Pons (tissue), 1 donor: ENCODE measurements at regions not wholly inside any gene's neighbourhood (a gene's known extent, or its start where the extent isn't known, plus 50 kb on each side); places are given as distances from the start of the nearest gene placed in this dataset.

Source experiments
- DNase-seq: peaks from one replicate; pipeline ENCODE4 v3.0.0-alpha.2; 2016; ENCODE audit warnings: low spot score

DNA sequence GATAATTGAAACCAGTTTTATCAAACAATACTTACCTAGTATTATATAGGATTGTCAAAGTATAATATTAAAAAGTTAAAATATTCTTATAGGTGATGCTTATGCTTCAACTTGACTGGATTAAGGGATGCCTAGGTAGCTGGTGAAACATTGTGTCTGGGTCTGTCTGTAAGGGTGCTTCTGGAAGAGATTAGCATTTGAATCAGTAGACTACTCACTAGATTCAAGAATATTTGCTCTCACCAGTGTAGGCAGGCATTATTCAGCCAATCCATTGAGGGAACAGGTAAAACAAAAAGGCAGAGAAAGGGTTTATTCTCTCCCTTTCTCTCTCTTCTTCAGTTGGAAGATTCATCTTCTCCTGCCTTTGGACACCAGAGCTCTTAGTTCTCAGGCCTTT lies 486.8 kb upstream of the GOLIM4 start:
- DNase-seq = peak; percentile 3

DNA sequence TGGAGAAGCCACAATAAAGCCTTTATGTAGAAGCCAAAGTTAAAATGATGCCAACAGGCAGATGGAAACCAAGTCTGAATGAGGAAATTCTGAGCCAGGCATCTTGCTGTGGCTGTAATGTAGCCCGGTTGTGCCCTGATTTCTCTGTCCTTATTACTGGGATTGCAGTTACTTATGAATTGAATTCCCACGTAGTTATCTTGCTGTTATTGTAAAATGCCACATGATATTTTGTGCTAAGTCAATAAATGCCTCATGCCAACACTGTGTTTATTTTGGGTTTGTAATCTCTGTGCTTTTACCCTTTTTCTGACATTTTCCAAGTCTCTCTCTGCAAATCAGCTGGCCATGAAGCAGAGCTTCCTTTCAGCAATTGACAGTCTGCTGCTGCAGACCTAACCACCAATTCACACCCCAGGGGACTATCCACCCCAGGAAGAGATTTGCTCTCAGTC lies 486.1 kb upstream of the GOLIM4 start:
- DNase-seq = peak; percentile 93

DNA sequence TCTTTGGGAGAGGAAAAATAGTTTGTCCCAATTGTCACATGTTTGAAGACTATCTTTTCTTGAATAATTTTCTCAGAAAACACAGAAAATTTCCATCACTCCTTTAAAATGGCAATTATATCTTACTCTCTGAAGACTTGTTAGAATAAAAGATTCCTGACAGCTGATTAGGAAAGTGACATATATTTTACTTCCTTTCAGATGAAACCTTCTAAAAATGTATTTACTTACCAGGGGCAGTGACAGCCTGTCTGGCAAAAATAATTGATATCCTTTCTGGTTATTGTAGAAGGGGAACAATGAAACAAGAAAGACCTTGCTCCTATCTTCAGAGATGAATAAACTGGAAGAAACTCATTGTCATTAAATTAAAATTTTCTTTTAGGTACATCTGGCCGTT lies 483.3 kb upstream of the GOLIM4 start:
- DNase-seq = no peak

DNA sequence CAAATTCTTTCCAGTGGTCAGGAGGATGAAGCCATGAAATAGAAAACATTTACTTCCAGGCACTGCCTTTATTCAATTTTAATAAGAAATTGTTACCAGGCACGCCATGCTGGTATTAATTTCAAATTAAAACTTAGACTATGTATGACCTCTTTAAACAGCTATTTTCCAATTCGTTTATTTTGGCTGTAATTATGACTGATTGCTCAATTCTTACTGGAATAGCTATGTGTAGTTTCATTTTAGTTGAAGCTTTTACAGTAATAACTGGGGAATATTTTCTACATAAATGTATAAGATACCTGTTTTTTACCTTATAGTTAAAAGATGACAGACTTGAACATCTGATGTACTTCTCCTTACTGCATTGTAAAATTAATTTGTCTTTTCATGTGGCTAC lies 480.0 kb upstream of the GOLIM4 start:
- DNase-seq = no peak

DNA sequence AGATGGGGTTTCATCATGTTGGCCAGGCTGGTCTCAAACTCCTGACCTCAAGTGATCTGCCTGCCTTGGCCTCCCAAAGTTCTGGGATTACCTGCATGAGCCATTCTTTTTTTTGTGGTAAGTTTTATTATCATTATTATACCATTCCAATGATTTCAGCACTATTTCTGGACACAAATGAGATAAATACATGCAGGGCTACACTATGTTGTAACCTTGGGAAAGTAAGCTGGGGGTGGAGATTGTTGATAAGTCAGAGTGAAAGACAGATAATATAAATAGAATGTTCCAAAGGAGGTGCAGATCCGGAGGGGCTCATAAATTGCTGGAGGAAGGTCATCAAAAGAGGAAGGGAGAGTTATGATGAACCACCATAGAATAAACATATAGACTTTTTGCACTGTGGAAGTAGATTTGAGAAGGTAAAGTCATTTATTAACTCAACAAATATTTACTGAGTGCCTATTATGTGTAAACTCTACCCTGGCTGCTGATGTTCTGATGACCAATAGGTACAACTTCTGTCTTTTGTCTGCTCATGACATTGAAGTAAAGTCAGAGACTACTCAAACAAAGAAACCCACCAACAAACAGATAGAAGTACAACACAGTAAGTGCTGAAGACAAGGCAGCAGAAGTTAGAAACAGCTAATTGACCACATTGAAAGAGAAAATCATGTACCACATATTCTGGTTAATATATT lies 478.9 kb upstream of the GOLIM4 start:
- no peak for DNase-seq

DNA sequence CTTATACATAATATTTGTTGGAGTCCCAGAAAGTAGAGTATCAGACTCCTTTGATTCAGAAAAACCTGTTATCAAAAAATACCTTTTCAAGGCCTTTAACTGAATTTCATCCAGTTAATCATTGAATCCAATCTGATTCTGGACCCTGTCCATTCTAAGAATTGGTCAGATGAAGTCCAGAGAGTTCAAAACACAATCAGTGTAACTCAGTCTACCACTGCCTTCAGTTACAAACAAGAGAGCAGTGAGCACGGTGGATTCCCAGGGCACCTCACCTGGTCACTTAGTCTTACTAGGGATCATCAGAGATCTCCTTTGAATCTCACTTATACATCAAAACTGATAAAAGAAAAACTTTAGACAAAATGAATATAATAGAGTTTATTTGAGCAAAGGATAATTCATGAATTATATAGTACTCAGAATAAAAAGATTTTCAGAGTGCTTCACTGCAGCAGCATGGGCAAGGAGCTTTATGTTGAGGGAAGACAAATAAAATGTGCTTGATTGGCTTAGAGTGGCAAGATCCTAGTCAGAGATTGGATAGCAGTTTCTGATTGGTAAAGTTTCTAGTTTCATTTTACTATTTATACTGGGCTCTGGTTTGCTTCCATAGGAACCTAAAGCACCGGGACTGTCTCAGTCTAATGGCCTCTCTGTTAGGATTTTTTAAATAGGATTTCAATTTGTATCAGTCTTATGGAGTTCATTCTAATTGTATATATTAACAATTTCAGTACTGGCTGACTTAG lies 474.9 kb upstream of the GOLIM4 start:
- DNase-seq = no peak

DNA sequence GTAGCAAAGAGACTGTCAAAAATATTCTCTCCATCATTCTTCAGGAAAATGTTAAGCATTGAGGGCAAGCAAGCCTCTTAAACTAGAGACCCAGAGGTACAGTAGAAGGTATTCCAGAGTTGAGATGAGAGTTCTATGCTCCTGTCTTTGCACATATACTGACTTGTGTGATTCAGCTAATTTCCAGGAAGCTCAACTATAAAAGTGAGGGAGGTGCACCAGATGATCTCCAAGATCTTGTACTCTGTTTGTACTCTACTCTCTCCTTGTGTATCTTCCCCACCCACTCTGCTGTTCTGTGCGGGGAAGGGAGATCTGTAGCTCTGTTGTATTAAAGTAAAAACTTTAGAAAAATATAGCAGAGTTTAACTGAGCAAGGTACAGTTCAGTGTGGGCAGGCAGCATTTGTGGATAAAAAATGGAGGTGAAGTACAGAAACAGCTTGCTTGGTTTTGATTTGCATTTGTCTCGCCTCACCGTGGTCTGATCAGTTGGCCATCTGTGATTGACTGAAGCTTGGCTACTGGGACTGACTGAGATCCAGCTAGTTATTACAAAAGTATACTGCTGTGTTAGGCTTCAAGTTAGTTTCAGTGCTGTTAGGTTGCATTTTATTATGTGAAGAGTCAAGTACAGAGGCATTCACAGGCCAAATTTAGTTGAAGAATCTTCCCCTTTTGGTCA lies 463.1 kb upstream of the GOLIM4 start:
- no peak for DNase-seq

DNA sequence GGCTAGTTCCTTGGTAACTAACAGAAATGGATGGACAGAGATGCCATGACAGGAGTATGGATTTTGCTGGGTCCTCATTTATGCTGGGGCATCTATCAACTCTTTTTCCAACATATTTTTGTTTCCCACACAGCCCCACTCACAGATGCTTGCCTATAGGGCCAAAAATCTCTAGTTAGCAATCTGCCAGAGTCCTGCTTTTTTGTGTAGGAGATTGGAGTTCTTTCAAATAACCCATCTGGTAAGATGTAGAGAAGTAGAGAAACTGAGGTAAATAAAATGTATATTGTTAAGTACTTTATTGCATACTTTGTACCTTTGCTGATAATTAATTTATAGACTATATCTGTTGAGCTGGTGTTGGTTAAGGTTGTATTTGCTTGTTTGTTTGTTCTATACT lies 456.5 kb upstream of the GOLIM4 start:
- no peak for DNase-seq

DNA sequence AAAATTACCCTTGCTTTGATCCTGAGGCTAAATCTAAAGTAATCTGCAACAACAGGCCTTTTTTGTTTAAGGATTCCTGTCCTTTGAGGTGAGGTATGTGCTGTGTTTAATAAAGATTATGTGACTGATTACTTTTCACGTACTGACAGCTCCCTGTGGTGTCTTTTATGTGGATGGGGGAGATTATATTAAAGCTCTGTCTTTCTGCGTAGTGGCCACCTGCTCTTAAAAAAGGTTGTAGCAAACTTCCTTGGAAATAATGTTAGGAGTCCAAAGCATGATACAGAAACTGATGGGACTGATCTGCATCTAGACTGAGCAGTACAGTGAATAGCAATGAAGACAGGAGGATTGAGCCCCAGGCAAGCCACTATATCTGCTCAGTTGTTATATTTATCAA lies 453.0 kb upstream of the GOLIM4 start:
- DNase-seq = no peak

DNA sequence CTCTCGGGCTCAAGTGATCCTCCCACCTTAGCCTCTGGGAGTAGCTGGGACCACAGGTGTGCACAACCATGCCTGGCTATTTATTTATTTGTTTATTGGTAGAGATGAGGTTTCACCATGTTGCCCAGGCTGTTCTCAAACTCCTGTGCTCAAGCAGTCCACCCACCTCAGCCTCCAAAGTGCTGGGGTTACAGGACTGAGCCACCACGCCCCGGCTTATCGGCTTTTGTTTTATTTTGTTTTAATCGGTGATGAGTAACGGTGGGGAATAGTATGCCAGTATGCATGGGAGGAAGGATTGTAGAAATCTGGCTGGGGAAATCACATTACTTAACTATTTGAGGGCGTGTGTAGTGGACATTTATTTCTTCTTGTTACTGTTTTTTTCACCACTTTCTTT lies 451.0 kb upstream of the GOLIM4 start:
- no peak for DNase-seq

DNA sequence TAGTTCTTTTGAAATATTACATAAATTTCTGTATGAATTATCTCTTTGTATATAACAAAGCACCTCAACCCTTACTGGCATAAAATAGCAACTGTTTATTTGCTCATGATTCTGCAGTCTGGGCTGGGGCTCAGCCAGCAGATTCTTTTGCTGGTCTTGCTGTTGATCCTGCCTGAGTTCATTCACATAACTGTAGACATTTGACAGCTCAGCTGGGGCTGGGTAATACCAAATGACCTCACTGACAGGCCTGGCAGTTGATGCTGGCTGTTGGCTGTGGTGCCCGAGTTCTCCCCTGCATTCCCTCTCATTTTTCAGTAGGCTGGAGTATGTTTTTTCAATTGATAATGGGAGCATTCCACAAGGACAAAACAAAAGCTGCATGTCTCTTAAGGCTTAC lies 449.9 kb upstream of the GOLIM4 start:
- peak; percentile 7 for DNase-seq

DNA sequence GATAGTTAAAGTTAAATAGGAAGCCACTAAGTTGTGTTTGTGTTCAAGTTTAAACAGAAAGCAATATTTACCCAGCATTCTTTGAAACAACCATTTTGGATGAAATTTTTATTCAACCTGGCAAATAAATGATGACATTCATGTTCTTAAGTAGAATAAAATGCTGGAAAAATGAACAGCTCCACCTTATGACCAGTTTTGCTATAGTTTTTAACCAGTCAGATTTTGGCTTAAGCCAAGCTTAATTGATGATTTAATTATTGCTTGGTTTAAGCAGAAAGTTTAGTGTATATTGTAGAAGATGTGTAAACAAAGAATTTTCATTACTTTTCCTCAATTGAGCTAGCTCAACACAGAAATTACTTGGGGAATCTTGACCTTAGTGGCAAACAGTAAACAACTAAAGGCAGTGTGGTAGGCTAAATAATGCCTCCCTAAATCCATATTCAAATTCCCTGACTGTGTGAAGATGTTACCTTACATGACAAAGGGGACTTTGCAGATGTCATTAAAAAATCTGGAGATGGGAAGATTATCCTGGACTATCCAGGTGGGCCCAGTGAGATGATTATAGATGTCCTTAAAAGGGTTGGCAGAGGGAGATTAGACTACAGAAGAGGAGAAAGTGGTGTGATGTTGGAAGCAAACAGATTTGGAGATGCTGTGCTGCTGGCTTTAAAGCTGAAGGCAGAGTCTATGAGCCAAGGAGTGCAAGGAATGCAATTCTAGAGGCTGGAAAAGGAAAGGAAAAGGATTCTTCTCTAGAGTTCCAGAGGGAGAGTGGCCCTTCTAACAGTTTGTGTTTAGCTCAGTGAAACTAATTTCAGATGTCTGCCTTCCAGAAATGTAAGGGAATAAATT lies 448.6 kb upstream of the GOLIM4 start:
- DNase-seq = no peak

DNA sequence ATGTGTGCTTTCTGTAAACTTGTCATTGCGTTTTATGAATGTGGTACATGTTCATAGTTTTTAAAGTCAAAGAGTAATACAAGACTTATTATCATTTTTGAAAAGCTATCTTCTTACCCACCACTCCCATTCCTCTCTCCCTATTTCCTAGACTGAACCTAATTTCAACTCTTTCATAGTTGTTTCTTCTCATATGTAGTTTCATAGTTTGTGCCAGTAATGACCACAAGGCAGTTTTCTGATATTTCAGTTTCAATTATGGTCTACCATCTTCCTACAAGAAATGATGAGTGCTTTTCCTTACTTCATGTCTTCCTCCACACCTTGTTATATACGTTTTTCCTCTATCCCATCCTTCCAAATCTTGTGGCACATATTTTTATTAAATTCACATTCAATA lies 445.0 kb upstream of the GOLIM4 start:
- no peak for DNase-seq

DNA sequence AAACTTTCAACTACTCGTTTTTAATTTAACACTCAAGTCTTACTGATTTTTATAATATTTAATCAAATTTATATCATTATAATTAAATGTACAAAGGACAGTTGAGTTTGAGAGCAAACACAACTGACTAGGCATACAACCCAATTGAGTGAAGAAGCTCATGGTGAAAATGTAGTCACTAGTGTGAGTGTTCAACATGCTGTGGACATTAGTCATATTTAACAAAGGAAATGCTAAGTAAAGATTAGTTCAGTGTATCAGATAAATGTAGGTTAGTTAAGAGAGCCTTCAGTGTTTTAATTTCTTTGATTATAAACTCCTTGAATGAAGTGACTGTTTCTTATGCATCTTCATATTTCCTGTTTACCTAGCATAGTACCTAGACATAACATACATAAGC lies 444.2 kb upstream of the GOLIM4 start:
- DNase-seq = no peak

DNA sequence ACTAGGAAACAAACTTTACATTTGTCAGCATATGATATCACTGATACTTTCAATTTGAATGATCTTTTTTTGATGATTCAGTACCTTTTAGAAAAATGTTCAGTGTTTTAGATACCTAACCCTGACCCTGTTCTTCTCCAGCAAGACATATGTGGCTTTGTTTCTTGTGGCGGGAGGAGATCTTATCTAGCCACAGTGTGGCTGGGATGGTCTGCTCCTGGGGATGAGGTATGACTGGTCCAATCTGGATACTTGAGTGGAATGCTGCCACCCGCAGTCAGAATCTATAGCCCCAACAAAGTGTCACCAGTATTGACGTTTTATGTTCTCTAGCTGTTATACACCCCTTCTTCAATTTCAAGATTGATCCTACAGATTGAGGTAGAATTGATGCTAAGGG lies 439.0 kb upstream of the GOLIM4 start:
- no peak for DNase-seq

DNA sequence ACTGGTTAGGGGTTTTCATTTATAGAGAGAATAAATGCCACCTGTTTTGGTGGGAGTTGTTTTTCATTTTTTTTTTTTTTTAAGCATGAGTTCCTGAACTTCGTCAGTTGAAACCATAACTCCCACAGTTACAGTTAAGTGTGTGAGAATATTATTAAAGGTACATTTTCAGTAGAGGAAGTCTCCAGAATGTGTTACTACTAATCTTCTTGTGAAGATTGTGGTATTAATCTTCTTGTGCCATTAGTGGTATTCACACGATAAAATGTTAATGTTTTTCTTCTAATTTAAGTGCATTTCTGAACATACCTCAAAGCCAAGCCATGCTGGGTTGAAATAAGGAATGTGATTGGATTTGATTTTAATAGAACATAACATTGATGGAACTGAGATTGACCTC lies 437.9 kb upstream of the GOLIM4 start:
- no peak for DNase-seq

DNA sequence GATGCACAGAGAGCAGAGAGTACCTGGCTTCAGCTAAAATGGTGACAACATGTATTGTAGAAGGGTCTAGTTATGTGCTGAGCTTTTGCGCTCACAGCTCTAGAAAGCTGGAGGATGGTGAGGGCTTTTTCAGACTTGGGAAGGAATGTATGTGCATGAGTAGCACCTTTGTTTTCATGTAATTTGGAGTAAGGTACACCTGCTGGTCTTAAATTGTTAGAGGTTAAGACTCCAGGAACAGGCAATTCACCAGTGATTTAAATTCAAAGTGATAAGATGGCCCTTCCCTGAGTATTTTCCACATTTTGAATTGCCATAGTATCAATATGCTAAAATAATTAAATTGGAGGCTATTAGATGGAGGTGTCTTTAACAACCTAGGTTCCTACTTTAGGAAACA lies 436.4 kb upstream of the GOLIM4 start:
- no peak for DNase-seq

DNA sequence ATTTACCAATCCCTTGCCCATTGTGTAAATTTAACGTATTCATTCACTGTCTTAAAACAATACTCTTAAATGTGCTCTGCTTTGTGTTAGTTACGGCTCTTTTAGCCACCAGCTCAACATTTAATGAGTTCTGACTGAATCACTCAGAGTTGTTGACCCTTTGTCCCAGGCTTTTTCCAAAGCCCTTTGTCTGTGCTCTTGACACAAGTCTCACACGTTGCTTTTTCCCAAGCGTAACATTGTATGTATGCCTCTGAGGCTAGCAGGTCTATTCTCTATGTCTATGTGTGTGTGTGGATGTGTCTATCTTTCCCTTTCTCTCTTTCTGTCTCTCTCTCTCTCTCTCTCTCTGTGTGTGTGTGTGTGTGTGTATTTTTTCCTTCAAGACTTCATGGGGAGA lies 435.4 kb upstream of the GOLIM4 start:
- DNase-seq = peak; percentile 29

DNA sequence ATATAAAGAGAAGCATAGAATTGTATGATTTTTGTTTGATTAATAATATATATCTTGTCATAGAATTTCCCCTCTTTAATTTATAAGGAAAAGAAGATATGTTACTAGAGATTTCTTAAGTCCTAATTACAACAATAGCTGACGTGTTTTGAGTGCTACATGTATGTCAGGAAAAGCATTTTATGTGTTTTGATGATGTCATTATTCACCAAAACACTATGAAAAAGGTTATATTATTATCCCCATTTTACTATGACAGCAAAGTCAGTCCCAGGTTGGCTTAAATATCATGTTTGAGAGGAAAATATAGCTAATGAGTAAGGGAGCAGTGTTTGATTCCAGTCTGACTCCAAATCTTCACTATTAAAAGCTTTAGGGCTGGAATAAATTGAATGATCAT lies 428.4 kb upstream of the GOLIM4 start:
- no peak for DNase-seq

DNA sequence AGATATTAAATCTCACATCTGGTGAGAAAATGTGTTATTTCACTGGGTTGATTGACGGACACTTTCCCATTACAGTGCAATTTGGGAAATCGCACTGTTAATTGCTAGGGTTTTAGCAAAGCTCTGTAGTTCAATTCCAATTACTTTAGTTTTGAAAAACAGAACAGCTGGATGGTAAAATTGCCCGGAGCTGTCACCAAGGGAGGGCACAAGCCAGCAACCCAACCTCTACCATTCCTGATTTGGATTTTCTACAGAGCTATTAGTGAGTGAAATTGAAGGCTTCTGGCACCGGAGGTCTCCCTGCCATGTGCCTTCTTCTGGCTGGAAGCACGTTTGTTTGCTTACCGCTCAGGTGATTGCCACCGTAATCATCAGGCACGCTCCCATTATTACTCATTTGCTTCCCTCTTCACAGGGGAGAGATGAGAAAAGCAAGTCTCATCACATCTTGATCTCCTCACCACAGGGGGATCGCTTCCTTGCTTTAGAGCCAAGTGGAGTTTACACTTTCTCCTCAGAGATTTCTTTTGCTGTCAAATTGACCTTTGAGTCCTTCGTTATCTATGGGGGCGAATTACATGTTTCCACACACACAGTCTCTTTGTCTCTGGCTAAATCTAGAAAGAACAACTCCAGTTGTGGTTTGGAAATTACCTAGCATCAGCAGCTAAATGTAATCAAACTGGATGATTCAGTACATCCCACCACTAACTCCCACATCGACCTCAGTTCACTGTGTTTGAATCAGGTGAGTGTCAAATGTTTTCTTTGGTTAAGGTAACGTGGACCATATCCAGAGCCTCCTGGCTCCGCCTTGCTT lies 421.7 kb upstream of the GOLIM4 start:
- no peak for DNase-seq

DNA sequence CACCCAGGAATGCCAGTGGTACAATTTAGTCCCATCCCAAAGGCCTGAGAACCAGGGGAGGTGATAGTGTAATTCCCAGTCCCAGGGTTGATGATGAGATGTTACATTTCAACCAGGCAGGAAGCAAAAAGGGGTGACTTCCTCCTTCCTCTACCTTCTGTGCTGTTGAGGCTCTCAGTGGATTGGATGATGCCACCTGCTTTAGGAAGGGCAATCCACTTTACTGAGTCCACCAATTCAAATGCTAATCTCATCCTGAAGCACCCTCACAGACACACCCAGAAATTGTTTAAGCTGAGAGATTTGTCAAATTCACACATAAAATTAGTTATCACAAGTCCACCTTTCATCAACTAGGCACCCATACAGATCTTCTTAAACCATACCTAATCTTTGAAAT lies 418.5 kb upstream of the GOLIM4 start:
- no peak for DNase-seq
